GM18498 (cell line): ENCODE measurements at regions not wholly inside any gene's neighbourhood (a gene's known extent, or its start where the extent isn't known, plus 50 kb on each side); places are given as distances from the start of the nearest gene placed in this dataset.

Experiments used
- ATAC-seq: cut with Tn5 transposase; IDR thresholded peaks from one replicate; pipeline ENCODE4 v1.9.1; 2021; ENCODE audit warnings: mild to moderate bottlenecking, moderate library complexity; ENCODE audit not compliant: unreplicated experiment

- no peak for ATAC-seq
Measured at GRCh38 chr1:228867108-228867950, 132.1 kb downstream of the RHOU start.

GRCh38 chr1:228867951-228868730 lies 132.9 kb downstream of the RHOU start:
- no peak for ATAC-seq

- no peak for ATAC-seq
Measured at GRCh38 chr1:228868731-228869024, 133.4 kb downstream of the RHOU start.

GRCh38 chr1:228869312-228869824 lies 134.1 kb downstream of the RHOU start:
- no peak for ATAC-seq

- ATAC-seq: no peak
Measured at GRCh38 chr1:228870041-228870713, 134.9 kb downstream of the RHOU start.

- no peak for ATAC-seq
Measured at GRCh38 chr1:228871314-228872061, 136.2 kb downstream of the RHOU start.

- no peak for ATAC-seq
Measured at GRCh38 chr1:228872080-228872479, 136.8 kb downstream of the RHOU start.

GRCh38 chr1:228873709-228874108 lies 138.4 kb downstream of the RHOU start:
- no peak for ATAC-seq

GRCh38 chr1:228875741-228876140 lies 140.5 kb downstream of the RHOU start:
- no peak for ATAC-seq

- ATAC-seq: no peak
Measured at GRCh38 chr1:228876187-228876586, 140.9 kb downstream of the RHOU start.

GRCh38 chr1:228879164-228879563 lies 143.9 kb downstream of the RHOU start:
- ATAC-seq: no peak

- ATAC-seq: no peak
Measured at GRCh38 chr1:228882041-228882770, 146.9 kb downstream of the RHOU start.

- no peak for ATAC-seq
Measured at GRCh38 chr1:228882771-228883450, 147.6 kb downstream of the RHOU start.

GRCh38 chr1:228883535-228883934 lies 148.3 kb downstream of the RHOU start:
- no peak for ATAC-seq

- ATAC-seq: no peak
Measured at GRCh38 chr1:228884196-228884595, 148.9 kb downstream of the RHOU start.

GRCh38 chr1:228884615-228885566 lies 149.6 kb downstream of the RHOU start:
- ATAC-seq: no peak

- ATAC-seq: no peak
Measured at GRCh38 chr1:228885845-228886244, 150.6 kb downstream of the RHOU start.

GRCh38 chr1:228887101-228887500 lies 151.8 kb downstream of the RHOU start:
- no peak for ATAC-seq
